ENCODE measurements at regions not wholly inside any gene's neighbourhood (a gene's known extent, or its start where the extent isn't known, plus 50 kb on each side); places are given as distances from the start of the nearest gene placed in this dataset.

DNA sequence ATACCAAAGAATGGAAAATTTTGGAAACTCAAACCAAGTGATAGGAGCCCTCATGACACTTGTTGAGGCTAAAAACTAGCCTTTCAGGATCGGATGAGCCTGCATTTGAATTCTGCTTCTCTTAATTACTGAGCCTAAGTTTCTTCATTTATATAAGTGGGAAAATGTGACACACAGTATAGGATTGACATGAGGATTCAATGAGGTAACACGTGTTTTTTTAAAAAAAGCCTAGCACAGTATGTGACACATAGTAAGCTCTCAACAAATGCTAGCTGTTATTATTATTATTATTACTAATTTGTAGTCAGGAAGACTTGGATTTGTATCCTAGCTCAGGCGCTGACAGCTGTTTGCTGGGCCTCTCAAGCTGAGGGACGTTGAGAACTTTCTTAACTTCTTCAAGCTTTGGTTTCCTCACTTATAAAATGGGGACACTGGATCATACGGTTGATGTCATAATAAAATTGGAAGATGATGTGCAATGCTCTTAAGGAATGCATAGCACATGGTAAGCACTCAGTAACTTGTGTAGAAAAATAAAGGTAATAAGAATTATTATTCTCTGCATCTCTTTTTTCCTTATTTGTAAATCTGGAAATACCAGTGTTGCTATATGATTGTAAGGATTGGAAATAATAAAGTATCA lies 55.4 kb upstream of the JUN start:
- TF ChIP-seq CTCF (IDR thresholded peaks at IDR 0.05; ENCODE audit: insufficient read depth, low read depth, low read length), result no peak
- TF ChIP-seq EZH2 (IDR thresholded peaks at IDR 0.05; ENCODE audit: insufficient read depth, low read length), result no peak

All from astrocyte (in vitro differentiated cells and primary cell).